Uterus (tissue), 2 donors: ENCODE measurements at regions not wholly inside any gene's neighbourhood (a gene's known extent, or its start where the extent isn't known, plus 50 kb on each side); places are given as distances from the start of the nearest gene placed in this dataset.

Experiments used
- CTCF ChIP-seq, 4 experiments: fragments of 200-600 bp in 2 of 4; fragments of 450-650 bp in 2 of 4; sonication (generic) in 2 of 4; IDR thresholded peaks; one replicate each; pipeline ENCODE4 v1.5.1; 2016 to 2019; ENCODE audit warnings: antibody characterized with exemption in 4 of 4, mild to moderate bottlenecking in 2 of 4, moderate library complexity in 1 of 4
- POLR2A ChIP-seq, 2 donors: fragments of 450-650 bp; IDR thresholded peaks; one replicate each; pipeline ENCODE4 v1.6.1; 2016; ENCODE audit warnings: antibody characterized with exemption in 2 of 2, mild to moderate bottlenecking in 1 of 2, moderate library complexity in 1 of 2

GRCh38 chr6:143600821-143601220 is 76.9 kb upstream of the PHACTR2 start:
- TF ChIP-seq CTCF (IDR thresholded peaks at IDR 0.05) (no peak), POLR2A (IDR thresholded peaks at IDR 0.05) (no peak)
